OCI-LY1 (cell line): ENCODE measurements at regions not wholly inside any gene's neighbourhood (a gene's known extent, or its start where the extent isn't known, plus 50 kb on each side); places are given as distances from the start of the nearest gene placed in this dataset.

ENCODE experiments used
- CTCF ChIP-seq: fragments of 200-600 bp; sonication (generic), shearing (Covaris generic); IDR thresholded peaks from 2 replicates; pipeline ENCODE4 v1.5.1; 2017; ENCODE audit warnings: mild to moderate bottlenecking, antibody characterized with exemption, low read length, moderate library complexity, mixed read lengths
- EZH2 ChIP-seq: fragments of 200-600 bp; sonication (generic), shearing (Covaris generic); IDR thresholded peaks from 2 replicates; pipeline ENCODE4 v1.8.0; 2017; ENCODE audit warnings: borderline replicate concordance, mixed run types, mild to moderate bottlenecking, antibody characterized with exemption, low read length, moderate library complexity, mixed read lengths

- TF ChIP-seq CTCF (no peak), EZH2 (no peak)
Measured at GRCh38 chr4:4752025-4752424, 107.4 kb upstream of the MSX1 start.
